CD14-positive monocyte (primary cell): ENCODE measurements at regions not wholly inside any gene's neighbourhood (a gene's known extent, or its start where the extent isn't known, plus 50 kb on each side); places are given as distances from the start of the nearest gene placed in this dataset.
"Not testable (repeated sequence)": the region's sequence is repeated elsewhere in the genome, so short reads cannot be mapped to it uniquely, and the experiment has no call there.

Source experiments
- DNase-seq, 3 donors: peaks; one replicate each; pipeline ENCODE4 v3.0.0-alpha.2; 2011 to 2022
- H2AFZ ChIP-seq: 2 replicates; pipeline ENCODE4 v1.6.0; 2012; ENCODE audit warnings: mild to moderate bottlenecking, low read depth, low read length, inconsistent platforms; ENCODE audit not compliant: insufficient read depth, poor library complexity, severe bottlenecking
- H3K27ac ChIP-seq, 2 donors: 1 replicate in 1 of 2; 2 replicates in 1 of 2; pipeline ENCODE4 v1.5.1; 2012 to 2013; ENCODE audit warnings: low read length in 2 of 2, control low read depth in 1 of 2, inconsistent platforms in 1 of 2, low read depth in 1 of 2, mild to moderate bottlenecking in 1 of 2
- H3K27me3 ChIP-seq, 2 donors: one replicate each; pipeline versions ENCODE4 v1.6.0 to v1.6.1; 2011 to 2013; ENCODE audit warnings: low read length in 2 of 2; ENCODE audit not compliant: control insufficient read depth in 2 of 2, insufficient read depth in 2 of 2
- H3K36me3 ChIP-seq, 2 donors: replicated peaks in 1 of 2; 1 replicate in 1 of 2; 2 replicates in 1 of 2; pipeline versions ENCODE4 v1.5.1 to v1.6.1; 2012 to 2013; ENCODE audit warnings: low read length in 2 of 2, control low read depth in 1 of 2, inconsistent platforms in 1 of 2, mild to moderate bottlenecking in 1 of 2; ENCODE audit not compliant: insufficient read depth in 2 of 2, control insufficient read depth in 1 of 2
- H3K4me1 ChIP-seq, 2 donors: 1 replicate in 1 of 2; 2 replicates in 1 of 2; pipeline versions ENCODE4 v1.5.1 to v1.6.1; 2012 to 2013; ENCODE audit warnings: low read length in 2 of 2, control low read depth in 1 of 2, inconsistent platforms in 1 of 2, mild to moderate bottlenecking in 1 of 2, moderate library complexity in 1 of 2; ENCODE audit not compliant: insufficient read depth in 2 of 2, control insufficient read depth in 1 of 2
- H3K4me2 ChIP-seq: replicated peaks from 2 replicates; pipeline ENCODE3; 2012; ENCODE audit warnings: low read length, moderate library complexity, mild to moderate bottlenecking; ENCODE audit not compliant: poor library complexity, severe bottlenecking; ENCODE audit errors: extremely low read depth
- H3K4me3 ChIP-seq, 3 experiments: fragments of 200-600 bp in 1 of 3; sonication (generic) in 1 of 3; replicated peaks in 1 of 3; 1 replicate in 2 of 3; 2 replicates in 1 of 3; pipeline ENCODE4 v1.5.1; 2011 to 2013; ENCODE audit warnings: low read length in 3 of 3, mild to moderate bottlenecking in 3 of 3, control low read depth in 2 of 3, low read depth in 2 of 3, inconsistent platforms in 1 of 3, moderate library complexity in 1 of 3
- H3K79me2 ChIP-seq: 2 replicates; pipeline ENCODE4 v1.6.0; 2012; ENCODE audit warnings: mild to moderate bottlenecking, control low read depth, inconsistent platforms, low read length, moderate library complexity; ENCODE audit not compliant: insufficient read depth
- H3K9ac ChIP-seq: 2 replicates; pipeline ENCODE4 v1.6.0; 2017; ENCODE audit warnings: low read length, mild to moderate bottlenecking; ENCODE audit not compliant: insufficient read depth, poor library complexity, severe bottlenecking
- H3K9me3 ChIP-seq, 2 donors: replicated peaks in 1 of 2; 1 replicate in 1 of 2; 2 replicates in 1 of 2; pipeline versions ENCODE4 v1.5.1 to v1.6.1; 2012 to 2013; ENCODE audit warnings: low read length in 2 of 2, control low read depth in 1 of 2; ENCODE audit not compliant: control insufficient read depth in 1 of 2, insufficient read depth in 1 of 2
- H4K20me1 ChIP-seq: 2 replicates; pipeline ENCODE4 v1.6.0; 2012; ENCODE audit warnings: mild to moderate bottlenecking, low read length, control low read depth, moderate library complexity; ENCODE audit not compliant: insufficient read depth
- H3K27ac Mint-ChIP-seq, 7 donors: one replicate each; pipeline ENCODE4 v1.8.0; 2020; ENCODE audit warnings: mild to moderate bottlenecking in 7 of 7, mixed read lengths in 7 of 7, moderate library complexity in 6 of 7, inconsistent platforms in 2 of 7
- H3K27me3 Mint-ChIP-seq, 3 donors: one replicate each; pipeline ENCODE4 v1.8.0; 2021 to 2022; ENCODE audit warnings: low read depth in 3 of 3, mild to moderate bottlenecking in 3 of 3, mixed read lengths in 3 of 3, moderate library complexity in 3 of 3, inconsistent platforms in 1 of 3
- H3K36me3 Mint-ChIP-seq, 2 donors: one replicate each; pipeline ENCODE4 v1.8.0; 2020; ENCODE audit warnings: mixed read lengths in 2 of 2, inconsistent platforms in 1 of 2, mild to moderate bottlenecking in 1 of 2
- H3K4me1 Mint-ChIP-seq: one replicate; pipeline ENCODE4 v1.8.0; 2020; ENCODE audit warnings: mild to moderate bottlenecking, mixed read lengths
- H3K4me3 Mint-ChIP-seq, 2 donors: one replicate each; pipeline ENCODE4 v1.8.0; 2020; ENCODE audit warnings: mild to moderate bottlenecking in 2 of 2, mixed read lengths in 2 of 2, moderate library complexity in 1 of 2
- H3K9me3 Mint-ChIP-seq, 7 donors: one replicate each; pipeline ENCODE4 v1.8.0; 2020 to 2022; ENCODE audit warnings: mixed read lengths in 7 of 7, mild to moderate bottlenecking in 6 of 7, moderate library complexity in 6 of 7, inconsistent platforms in 2 of 7
- CTCF ChIP-seq: fragments of 200-600 bp; IDR thresholded peaks from one replicate; pipeline ENCODE4 v1.8.0; 2022; ENCODE audit warnings: antibody characterized with exemption, mild to moderate bottlenecking
- WGBS: methylation state at CpG from one replicate; pipeline ENCODE4 v1.1.5; 2013; ENCODE audit warnings: missing lambda C conversion rate; ENCODE audit not compliant: insufficient coverage; 5-methylcytosine and 5-hydroxymethylcytosine counted together
- intact Hi-C, 2 donors: fragments of 100-400 bp; cut with micrococcal nuclease; formaldehyde crosslinking; loops; one replicate each; pipeline versions ENCODE4 v1.15.0 to v1.15.1; 2023

GRCh38 chr22:49454726-49455125 is 372.9 kb downstream of the BRD1 start:
- Histone ChIP-seq H3K27me3 (peaks cover 0 to 19% of the 10 kb centered on the region in 2 donors), H4K20me1 (no peaks in the 10 kb centered on the region), H3K4me2 (no peak overlapping the region), H3K27ac (no peak overlapping the region), H3K9me3 (no peaks in the 10 kb centered on the region), H2AFZ (no peak overlapping the region), H3K9ac (no peak overlapping the region), H3K4me1 (no peaks in the 10 kb centered on the region), H3K36me3 (no peaks in the 10 kb centered on the region), H3K4me3 (no peak overlapping the region), H3K79me2 (no peaks in the 10 kb centered on the region)
- Mint-ChIP-seq H3K27me3 (peaks cover 17 to 29% (median 20%) of the 10 kb centered on the region in 3 donors), H3K4me1 (no peaks in the 10 kb centered on the region), H3K27ac (no peak overlapping the region), H3K9me3 (peaks cover 0 to 4% (median 0%) of the 10 kb centered on the region in 7 donors), H3K36me3 (no peaks in the 10 kb centered on the region), H3K4me3 (no peak overlapping the region)
- WGBS: 95% methylated on average over 4 of the region's 7 CpGs
- intact Hi-C loops: no loop called here
- no peak for TF ChIP-seq CTCF
- no peak for DNase-seq

- no peaks in the 10 kb centered on the region for H3K4me1 ChIP-seq
- no peak overlapping the region for H3K27ac ChIP-seq
- DNase-seq: no peak
- H3K9ac ChIP-seq: no peak overlapping the region
- H3K4me1 Mint-ChIP-seq: no peaks in the 10 kb centered on the region
- H3K79me2 ChIP-seq: no peaks in the 10 kb centered on the region
- H3K27me3 Mint-ChIP-seq: peaks cover 25 to 38% (median 29%) of the 10 kb centered on the region in 3 donors
- no peak overlapping the region for H3K4me3 ChIP-seq
- no peaks in the 10 kb centered on the region for H4K20me1 ChIP-seq
- H3K36me3 Mint-ChIP-seq: no peaks in the 10 kb centered on the region
- H3K9me3 Mint-ChIP-seq: peaks cover 0 to 5% (median 2%) of the 10 kb centered on the region in 7 donors
- 80% methylated on average over 11 of the region's 15 CpGs for WGBS
- intact Hi-C loops: no loop called here
- H3K9me3 ChIP-seq: no peaks in the 10 kb centered on the region
- H3K36me3 ChIP-seq: no peaks in the 10 kb centered on the region
- H3K4me2 ChIP-seq: no peak overlapping the region
- peaks cover 0 to 27% of the 10 kb centered on the region in 2 donors for H3K27me3 ChIP-seq
- no peak overlapping the region for H3K4me3 Mint-ChIP-seq
- no peak for TF ChIP-seq CTCF
- no peak overlapping the region for H3K27ac Mint-ChIP-seq
- H2AFZ ChIP-seq: no peak overlapping the region
These were observed 373.9 kb downstream of the BRD1 start for GRCh38 chr22:49453771-49454170.

- 92% methylated on average over 1 of the region's 1 CpG for WGBS
- H3K27me3 Mint-ChIP-seq: peaks cover 26 to 39% (median 30%) of the 10 kb centered on the region in 3 donors
- H3K79me2 ChIP-seq, H3K9me3 ChIP-seq, H3K4me1 ChIP-seq, H2AFZ ChIP-seq, H4K20me1 ChIP-seq, H3K4me1 Mint-ChIP-seq, DNase-seq, H3K9ac ChIP-seq, H3K9me3 Mint-ChIP-seq, H3K27ac ChIP-seq, H3K4me3 ChIP-seq, H3K27ac Mint-ChIP-seq, H3K4me3 Mint-ChIP-seq, H3K36me3 ChIP-seq, H3K4me2 ChIP-seq, intact Hi-C loops, H3K36me3 Mint-ChIP-seq: not testable (repeated sequence)
- peaks cover 0 to 30% of the 10 kb centered on the region in 2 donors for H3K27me3 ChIP-seq
These were observed 374.7 kb downstream of the BRD1 start for GRCh38 chr22:49453019-49453418.
